ENCODE measurements at regions not wholly inside any gene's neighbourhood (a gene's known extent, or its start where the extent isn't known, plus 50 kb on each side); places are given as distances from the start of the nearest gene placed in this dataset.

DNA sequence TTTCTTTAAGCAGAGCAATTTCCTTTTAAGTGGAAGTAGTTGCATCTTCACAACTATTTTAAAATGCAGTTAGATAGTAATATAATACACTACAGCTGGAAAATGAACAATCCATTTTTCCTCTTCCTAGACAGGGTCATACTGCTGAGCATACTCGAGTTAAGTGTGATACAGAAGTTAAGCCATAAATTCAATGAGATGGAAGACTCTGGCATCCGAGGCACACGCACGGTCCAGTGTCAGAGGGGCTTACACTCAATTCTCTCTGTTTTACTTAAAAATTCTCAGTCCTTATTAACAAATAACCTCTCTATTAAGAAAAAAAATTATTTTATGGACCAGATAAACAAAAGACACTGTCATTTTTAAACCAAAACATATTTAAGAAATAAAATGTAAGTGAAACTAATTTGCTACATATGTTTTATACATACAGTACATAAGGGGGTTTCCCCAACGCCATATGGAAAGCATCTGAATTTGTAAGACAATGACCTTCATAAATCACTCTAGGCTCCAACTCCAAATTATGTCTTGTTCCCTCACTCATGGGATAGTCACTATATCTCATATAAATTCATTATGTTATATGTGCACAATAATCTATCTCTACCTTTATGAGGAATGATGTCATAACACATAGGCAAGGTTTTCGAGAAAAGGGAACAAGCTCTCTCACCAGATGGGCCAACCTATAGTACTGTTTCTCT lies 315.3 kb downstream of the PAPSS1 start:
- H3K4me1 ChIP-seq (ENCODE audit: low read depth) = no peaks in the 10 kb centered on the region
- no peak overlapping the region for H3K27ac ChIP-seq
- no peaks in the 10 kb centered on the region for H3K36me3 ChIP-seq
- no peak overlapping the region for H3K4me3 ChIP-seq
- TF ChIP-seq, protein P1, sequence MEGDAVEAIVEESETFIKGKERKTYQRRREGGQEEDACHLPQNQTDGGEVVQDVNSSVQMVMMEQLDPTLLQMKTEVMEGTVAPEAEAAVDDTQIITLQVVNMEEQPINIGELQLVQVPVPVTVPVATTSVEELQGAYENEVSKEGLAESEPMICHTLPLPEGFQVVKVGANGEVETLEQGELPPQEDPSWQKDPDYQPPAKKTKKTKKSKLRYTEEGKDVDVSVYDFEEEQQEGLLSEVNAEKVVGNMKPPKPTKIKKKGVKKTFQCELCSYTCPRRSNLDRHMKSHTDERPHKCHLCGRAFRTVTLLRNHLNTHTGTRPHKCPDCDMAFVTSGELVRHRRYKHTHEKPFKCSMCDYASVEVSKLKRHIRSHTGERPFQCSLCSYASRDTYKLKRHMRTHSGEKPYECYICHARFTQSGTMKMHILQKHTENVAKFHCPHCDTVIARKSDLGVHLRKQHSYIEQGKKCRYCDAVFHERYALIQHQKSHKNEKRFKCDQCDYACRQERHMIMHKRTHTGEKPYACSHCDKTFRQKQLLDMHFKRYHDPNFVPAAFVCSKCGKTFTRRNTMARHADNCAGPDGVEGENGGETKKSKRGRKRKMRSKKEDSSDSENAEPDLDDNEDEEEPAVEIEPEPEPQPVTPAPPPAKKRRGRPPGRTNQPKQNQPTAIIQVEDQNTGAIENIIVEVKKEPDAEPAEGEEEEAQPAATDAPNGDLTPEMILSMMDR (IDR thresholded peaks at IDR 0.05; ENCODE audit: low read depth, low read length) = no peak
- H3K9me3 ChIP-seq (ENCODE audit: low read depth) = no peaks in the 10 kb centered on the region
- no peaks in the 10 kb centered on the region for H3K27me3 ChIP-seq
- no peak for DNase-seq (ENCODE audit: low read depth in 1 of 2, low spot score in 1 of 2)

DNA sequence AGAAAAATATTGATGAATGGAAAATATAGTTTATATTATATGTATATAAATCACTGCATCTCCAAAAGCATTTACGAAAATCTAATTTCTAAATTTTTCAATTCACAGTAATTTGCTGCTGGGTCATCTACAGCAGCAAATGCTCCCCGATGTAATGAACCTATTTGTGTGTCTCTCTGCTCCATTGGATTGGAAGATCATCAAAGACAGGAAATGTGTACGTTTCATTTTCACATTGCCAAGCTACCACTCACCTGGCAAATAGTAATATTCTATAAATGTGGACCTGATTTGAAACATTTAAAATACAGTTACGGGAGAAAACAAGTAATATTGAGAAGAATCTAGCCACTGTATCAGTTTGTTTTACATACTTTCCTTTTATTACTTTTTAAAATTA lies 317.7 kb downstream of the PAPSS1 start:
- Histone ChIP-seq H3K36me3 (no peaks in the 10 kb centered on the region), H3K4me1 (ENCODE audit: low read depth) (no peaks in the 10 kb centered on the region), H3K4me3 (no peak overlapping the region)

DNA sequence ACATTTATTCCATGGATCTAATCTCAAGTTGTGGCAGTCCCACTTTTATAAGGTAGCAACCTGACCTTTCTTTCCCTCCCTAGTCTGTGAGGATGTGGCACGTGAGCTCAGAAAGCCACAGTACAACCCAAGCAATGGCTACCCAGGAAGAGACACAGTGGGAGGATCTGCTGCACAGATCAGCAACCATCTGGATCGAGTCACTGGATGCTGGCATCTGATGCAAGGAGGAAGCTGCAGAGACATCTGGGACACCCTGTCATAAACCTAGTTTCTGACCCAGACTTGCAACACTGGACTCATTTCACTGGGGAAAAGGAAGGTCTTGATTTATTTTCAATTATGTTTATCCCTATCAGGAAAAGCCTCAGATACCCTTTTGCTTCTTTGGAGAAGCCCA lies 327.1 kb downstream of the PAPSS1 start:
- Histone ChIP-seq H3K4me1 (ENCODE audit: low read depth) (no peaks in the 10 kb centered on the region), H3K4me3 (no peak overlapping the region), H3K27me3 (no peaks in the 10 kb centered on the region), H3K36me3 (no peaks in the 10 kb centered on the region), H3K27ac (no peak overlapping the region), H3K9me3 (ENCODE audit: low read depth) (no peaks in the 10 kb centered on the region)
- TF ChIP-seq, protein P1 (IDR thresholded peaks at IDR 0.05; ENCODE audit: low read depth, low read length) = no peak
- DNase-seq (ENCODE audit: low read depth in 1 of 2, low spot score in 1 of 2) = no peak

More for the DNA sequence above, 317.7 kb downstream of the PAPSS1 start:
- no peak for DNase-seq (ENCODE audit: low read depth in 1 of 2, low spot score in 1 of 2)
- H3K27ac ChIP-seq = no peak overlapping the region
- H3K9me3 ChIP-seq (ENCODE audit: low read depth) = no peaks in the 10 kb centered on the region
- no peaks in the 10 kb centered on the region for H3K27me3 ChIP-seq
- TF ChIP-seq, protein P1 (IDR thresholded peaks at IDR 0.05; ENCODE audit: low read depth, low read length) = no peak

DNA sequence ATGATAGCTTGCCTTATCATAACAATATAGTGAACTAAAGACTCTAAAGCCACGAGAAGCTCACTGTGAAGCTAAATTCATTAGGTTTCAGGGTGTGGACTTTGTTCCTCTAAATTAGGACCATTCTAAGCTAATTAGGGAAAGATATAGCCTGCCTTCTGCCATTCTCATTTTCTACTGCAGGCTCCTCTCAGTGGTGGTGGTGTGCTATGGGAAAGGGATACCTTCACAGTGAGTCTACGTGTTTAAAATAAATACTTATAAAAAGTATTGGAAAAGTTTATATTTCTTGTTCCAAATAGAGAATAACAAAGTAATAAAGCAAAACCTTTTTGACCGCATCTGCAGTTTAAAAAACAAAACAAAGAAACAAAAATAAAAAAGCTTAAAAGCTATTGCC lies 327.7 kb downstream of the PAPSS1 start:
- no peak for DNase-seq (ENCODE audit: low read depth in 1 of 2, low spot score in 1 of 2)
- Histone ChIP-seq H3K4me1 (ENCODE audit: low read depth) (no peaks in the 10 kb centered on the region), H3K27me3 (no peaks in the 10 kb centered on the region), H3K4me3 (no peak overlapping the region), H3K27ac (no peak overlapping the region), H3K9me3 (ENCODE audit: low read depth) (no peaks in the 10 kb centered on the region), H3K36me3 (no peaks in the 10 kb centered on the region)
- TF ChIP-seq, protein P1 (IDR thresholded peaks at IDR 0.05; ENCODE audit: low read depth, low read length) = no peak

DNA sequence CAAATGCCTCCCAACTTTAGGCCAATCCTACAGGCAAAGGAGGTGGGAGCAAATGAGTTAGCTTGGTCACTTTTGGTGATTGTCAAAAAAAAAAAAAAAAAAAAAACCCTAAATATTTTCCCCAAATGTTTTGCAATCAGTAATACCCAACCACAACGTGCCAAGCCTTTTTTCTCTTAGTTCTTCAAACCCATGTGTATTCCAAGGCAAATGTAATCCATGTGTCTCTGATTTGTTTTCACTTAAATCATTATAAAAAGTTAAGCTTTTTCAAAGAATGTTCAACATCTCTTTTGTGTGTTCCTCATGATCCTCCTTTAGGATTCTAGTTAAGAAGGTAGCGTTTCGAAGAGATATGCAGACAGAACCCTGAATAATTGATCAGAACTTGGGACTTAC lies 328.4 kb downstream of the PAPSS1 start:
- TF ChIP-seq, protein P1 (IDR thresholded peaks at IDR 0.05; ENCODE audit: low read depth, low read length) = no peak
- no peak overlapping the region for H3K4me3 ChIP-seq
- no peak for DNase-seq (ENCODE audit: low read depth in 1 of 2, low spot score in 1 of 2)
- H3K4me1 ChIP-seq (ENCODE audit: low read depth) = no peaks in the 10 kb centered on the region
- no peak overlapping the region for H3K27ac ChIP-seq
- H3K9me3 ChIP-seq (ENCODE audit: low read depth) = no peaks in the 10 kb centered on the region
- H3K36me3 ChIP-seq = no peaks in the 10 kb centered on the region
- no peaks in the 10 kb centered on the region for H3K27me3 ChIP-seq
